Amniotic epithelial cell (primary cell): ENCODE measurements at regions not wholly inside any gene's neighbourhood (a gene's known extent, or its start where the extent isn't known, plus 50 kb on each side); places are given as distances from the start of the nearest gene placed in this dataset.

Source experiments
- DNase-seq: peaks from one replicate; pipeline ENCODE4 v3.0.0-alpha.2; 2010; ENCODE audit warnings: low read depth

DNA sequence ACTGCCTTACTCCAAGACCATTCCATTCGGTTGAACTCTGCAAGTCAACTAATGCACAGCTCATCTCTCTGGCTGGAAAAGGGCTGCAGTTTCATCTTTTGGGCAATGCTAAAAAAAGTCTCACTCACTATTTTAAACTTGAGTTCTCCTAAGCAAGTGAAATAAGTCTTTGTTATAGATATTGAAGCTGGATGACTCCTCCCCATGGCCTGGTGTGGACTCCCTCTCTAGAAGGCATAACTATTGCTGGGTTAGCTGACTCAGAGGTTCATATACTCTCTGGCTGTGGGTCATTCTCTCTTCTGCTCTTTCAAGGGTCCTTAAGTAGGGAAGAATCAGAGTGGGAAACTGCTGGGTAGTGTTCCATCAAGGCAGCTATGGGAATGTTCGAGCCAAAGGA lies 88.0 kb downstream of the XCL2 start:
- DNase-seq = peak; percentile 49

DNA sequence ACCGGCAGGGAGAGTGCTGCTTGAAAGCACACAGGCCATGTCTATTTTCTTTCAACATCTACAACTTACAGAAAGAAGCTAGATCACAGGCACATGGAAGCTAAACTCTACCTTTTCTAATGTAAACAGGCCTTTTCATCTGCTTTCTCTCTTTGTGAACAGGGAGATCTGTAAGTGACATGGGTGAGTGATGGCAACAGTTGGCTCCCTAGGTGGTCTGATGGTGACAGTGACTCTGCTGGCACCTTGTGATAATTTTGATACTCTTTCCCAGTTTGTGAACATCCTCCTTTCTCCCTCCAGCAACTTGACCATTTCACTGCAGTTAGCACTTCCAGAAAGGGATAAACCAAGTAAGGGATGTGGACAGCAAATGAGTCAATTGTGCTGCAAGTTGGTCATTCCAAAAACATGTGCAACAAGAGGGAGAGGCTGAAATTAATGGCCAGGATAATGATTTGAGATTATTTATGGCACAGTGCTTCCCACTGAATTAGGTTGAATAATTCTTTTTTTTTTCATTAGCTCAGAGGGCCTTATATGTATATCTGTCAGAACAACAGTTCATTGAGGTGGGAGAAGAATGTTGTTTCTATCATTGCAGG lies 89.5 kb downstream of the XCL2 start:
- DNase-seq = peak; percentile 94

DNA sequence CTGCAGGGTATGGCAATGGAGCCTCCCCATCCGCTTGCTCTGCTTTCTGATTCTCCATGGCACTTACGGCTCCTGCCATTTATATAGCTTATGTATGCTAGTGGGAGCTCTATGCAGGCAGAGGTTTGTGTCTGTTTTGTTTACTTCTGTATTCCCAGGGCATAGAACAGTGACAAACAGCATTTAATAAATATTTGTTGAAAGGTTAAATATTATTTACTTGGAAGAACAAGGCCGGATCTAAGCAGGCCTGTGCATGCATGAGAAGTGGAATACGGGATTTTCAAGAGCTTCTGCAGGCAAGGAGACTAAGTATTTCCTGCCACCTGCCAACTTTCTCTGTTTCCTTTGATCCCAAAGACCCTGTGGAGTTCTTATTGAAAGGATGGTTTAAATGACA lies 90.7 kb downstream of the XCL2 start:
- DNase-seq = no peak

DNA sequence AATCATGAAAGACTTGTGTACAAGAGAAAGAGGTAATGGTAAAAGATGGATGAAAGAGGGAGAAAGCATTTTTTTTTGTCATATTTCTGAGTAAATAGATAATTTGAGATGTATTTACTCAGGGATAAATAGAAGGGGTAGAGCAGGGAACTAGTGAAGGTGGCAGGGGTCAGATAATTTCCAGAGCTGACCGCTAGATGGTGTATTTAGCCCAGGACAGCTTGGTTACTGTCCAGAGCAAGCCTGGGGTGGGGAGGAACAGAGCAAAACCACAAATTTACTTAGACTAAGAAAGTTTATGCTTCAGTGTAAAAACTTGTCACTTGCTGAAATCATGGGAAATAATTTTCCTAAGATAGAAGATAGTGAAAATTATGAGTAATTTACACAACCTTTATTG lies 91.5 kb downstream of the XCL2 start:
- DNase-seq = peak; percentile 19

DNA sequence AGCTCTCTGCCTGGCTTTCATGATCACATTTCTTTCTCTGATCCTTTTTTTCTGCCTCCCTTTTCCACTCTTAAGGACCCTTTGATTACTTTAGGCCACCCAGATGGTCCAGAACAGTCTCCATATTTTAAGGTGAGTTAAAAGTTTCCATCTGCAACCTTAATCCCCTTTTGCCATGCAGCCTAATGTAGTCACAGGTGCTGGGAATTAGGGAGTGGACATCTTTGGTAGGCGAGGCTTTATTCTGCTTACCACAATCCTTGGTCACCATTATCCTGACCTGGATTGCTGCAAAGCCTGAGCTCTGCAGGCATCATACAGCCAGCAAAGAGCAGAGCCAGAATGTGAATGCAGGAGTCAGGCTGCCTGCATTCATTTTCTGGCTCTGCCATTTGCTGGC lies 95.9 kb downstream of the XCL2 start:
- DNase-seq = no peak

DNA sequence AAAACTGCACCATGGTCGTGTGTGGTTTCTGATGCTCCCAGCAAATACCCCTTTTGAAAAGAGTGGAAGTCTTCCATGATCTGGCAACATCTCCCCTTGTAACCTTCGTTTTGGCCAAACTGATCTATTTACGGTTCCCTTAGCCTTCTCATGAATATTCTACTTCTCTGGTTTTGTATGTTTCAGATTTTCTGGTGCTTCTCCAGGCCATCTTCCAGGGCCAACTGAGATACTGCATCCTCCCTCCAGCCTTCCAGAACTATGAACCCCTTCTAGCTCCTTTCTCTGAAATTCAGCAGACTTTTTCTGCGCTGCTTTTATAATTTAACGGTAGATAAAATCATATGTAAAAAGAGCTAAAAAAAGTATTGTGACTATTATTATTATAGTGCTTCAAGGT lies 97.7 kb downstream of the XCL2 start:
- no peak for DNase-seq

DNA sequence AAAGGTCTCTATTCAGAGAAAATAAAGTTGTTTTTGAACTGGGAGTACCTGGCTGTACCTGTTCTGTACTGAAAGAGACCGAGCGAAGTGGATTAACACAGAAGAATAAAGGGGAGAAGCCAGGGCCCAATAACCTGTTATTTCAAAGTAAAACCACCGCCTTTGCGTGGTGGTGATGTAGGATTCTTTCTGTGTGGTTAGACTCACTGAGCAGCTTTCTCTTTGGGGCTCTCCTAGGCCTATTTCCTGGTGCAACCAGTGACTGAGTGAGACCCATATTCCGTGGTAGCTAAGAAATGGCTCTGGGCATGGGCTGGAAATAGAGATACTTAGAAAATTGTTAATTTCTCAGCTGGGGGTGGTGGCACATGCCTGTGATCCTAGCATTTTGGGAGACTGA lies 99.9 kb downstream of the XCL2 start:
- DNase-seq = no peak

DNA sequence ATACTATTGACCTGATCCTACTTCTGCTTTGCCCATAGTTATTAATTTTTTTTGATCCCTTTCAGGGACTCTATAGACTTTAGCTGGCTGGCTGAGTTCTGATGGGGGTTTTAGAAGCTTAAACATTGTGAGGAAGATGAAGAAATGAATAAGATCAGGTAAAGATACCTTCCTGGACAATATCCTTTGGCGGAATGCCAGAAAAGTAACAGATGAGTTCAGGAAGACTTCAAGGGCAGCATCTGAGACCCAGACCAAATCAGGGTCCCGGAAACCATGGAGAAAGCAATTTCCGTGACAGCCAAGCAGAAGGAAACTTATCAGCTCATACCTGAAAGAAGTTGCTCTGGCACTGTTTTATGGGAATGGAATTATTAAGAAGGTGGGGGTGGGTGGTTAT lies 100.4 kb downstream of the XCL2 start:
- no peak for DNase-seq

DNA sequence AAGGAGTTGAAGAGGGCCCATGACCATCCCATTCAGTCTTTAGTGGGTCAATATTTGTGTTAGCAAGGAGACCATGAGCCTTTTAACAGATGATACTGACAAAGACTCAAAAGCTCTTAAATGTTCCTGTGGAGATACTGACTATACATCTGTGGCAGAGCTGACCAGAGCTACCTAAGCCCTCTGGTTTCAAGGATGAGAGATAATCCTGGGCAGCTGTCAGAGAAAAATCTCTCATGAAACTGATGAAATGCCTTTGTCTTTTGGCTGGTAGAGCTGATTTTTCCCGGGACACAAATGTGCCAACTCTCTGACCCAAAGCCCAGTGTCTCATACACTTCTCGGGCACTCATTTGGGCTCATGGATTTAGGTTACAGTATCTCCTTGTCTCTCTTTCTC lies 100.9 kb downstream of the XCL2 start:
- DNase-seq = no peak

DNA sequence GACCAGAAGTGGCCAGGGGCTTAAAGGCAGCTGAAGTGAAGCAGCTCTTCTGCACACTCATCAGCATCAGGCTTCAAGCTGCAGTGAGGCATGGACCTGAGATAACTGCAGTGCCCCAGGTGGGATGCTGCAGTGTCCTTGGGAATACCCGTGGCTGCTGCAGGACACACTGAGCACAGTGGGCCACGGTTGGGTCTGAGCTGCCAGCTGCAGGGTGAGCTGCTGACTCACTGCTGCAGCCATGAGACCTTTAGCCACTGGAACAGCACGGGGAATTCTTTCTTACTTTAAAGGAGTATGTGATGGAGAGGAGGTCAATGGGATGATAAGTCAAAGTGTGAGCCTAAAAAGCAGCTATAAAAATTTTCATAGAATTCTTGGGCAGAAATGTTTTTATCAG lies 102.1 kb downstream of the XCL2 start:
- peak; percentile 37 for DNase-seq

DNA sequence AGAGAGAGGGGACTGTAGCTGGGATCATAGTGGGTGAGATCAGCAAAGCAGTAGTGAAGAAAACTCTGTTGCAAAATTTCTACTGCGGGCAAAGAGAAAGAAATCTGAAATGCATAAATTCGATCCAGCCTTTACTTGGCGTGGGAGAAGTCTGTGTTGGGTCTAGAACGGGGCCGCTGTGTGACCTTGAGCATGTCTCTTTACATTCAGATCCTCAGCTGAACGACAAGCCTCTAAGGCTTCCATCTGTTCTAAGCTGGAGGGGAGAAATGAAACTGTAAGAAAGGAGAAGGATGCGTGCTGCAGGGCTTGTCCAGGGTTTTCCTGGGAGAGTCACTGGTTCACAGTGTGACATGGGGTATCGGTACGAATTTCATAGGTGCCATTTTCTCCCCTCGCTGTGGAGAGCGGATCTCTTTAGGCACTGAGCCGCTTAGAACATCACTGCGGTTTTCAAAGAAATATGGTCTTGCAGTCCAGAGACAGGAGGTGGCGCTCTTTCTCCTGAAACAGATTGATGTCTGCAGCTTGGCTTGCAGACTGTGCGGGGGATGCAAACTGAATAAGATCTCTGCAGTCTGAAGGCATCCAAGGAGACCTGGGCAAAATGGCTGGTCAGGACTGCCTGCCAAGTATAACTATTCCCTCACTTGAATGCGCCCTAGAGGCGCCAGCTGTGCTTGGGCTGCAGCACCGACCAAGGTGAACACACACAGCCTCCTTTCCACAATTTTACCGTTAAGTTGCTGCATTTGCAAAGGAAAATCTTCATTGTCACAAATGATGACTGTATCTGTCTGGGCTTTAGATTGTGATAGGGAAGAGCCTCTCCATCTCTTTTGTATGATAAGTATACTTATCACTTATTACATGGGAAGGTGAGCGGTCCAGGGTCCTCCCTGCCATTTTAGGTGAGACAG lies 104.1 kb downstream of the XCL2 start:
- peak; percentile 92 for DNase-seq

DNA sequence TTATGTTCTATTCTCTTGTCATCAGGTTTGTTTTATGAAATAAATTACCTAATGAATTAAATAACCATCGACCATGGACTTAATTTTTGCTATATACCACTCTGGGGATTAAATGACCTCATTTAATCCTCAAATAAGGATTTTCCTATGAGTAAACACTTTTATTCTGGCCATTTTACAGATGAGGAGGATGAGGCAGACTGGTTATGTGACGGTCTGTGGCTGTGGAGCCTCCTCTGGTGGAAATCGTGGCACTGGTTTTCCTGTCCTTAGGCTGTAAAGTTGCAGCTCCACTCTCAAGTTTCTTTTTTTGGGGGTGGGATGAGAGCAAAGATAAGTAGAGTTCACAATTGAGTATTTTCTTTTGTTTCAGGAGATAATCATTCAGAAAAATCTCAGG lies 105.2 kb downstream of the XCL2 start:
- no peak for DNase-seq

DNA sequence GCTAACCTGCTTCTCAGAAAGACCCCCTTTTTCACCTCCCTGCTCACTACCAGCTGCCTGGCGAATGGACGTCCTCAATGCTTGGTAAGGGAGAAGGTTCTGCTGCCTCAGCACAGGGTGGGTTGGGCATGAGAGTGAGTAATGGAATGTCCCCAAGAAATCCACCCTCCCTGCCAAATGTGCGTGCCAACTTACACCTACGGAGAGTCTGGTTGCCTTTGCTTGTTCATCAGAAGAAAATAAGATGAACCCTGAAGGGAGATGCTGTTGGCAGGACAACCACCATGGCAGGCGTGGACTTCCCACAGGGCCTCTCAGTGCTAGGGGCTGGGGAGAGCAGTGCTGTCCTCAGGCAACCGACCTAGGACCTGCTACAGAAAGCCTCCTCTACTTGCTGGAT lies 106.0 kb downstream of the XCL2 start:
- DNase-seq = no peak

DNA sequence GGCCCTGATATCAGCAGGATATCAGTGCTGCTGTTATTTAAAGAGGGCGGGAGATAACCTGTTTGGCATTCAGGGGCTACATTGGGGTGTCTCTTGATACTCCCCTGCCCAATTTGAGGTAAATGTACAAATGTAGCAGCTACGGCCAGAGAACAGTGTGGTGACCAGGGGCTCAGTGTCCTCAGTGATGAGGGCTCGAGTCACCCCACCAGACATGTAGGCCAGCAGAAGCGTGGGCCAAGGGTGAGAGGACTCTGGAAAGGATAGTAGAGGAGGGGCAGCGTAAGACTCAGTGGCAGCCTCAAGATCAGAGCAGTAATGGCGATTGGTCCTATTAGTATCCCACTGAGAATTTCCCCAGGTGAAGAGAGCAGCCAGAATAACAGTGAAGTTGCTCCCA lies 108.4 kb downstream of the XCL2 start:
- DNase-seq = no peak

DNA sequence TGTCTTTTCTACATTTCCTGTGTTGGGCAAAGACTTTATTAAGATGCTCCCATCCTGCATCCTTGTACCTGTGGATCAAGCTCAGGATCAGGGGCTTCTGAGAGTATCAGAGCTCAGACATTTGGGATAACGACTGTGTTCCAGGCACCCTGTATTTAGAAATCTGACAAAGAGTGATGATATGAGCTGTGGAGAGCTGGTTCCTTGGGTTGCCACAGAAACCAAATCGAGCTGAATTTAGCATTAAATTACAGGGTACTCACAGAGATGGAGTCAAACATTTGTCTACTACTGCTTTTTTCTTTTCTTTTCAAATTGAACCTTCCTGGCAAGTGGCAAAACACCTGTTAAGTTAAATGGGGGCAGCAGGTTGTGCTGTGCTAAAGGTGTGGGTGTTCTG lies 110.6 kb downstream of the XCL2 start:
- no peak for DNase-seq

DNA sequence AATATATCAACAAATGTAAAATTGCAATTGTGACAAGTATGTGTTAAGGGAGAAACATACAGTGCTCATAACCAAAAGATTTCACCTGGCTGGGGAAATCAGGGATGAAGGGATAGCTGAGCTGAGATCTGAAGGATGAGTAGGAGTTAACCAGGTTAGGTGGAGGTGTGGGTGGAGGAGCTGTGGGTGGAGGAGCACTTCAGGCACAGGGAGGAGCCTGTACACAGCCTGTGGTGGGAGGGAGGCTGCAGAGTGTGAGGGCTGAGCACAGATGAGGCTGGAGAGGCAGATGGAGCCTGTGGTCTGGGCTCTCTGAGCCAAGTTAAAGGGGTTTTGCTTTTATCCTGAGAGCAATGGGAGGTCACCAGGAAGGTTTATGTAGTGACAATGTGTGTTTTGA lies 111.9 kb downstream of the XCL2 start:
- DNase-seq = no peak

DNA sequence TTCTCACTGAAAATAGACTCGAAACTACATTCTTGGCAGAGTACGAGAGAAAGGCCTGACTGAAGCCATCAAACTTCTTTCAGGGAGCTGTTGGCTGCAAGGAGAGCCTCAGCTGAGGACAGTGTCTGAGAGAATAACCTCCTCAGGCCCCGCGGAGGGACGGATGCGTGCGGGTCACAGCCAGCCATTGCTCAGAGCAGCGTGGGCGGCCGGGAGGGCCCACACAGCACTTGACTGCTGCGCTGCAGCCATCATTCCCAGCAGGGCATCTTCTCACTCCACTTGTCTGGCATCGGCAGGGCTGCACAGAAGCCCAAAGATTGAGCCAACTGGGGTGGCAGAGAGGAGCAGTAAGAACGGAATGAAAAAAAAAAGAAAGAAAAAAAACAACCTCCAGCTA lies 113.5 kb downstream of the XCL2 start:
- no peak for DNase-seq

DNA sequence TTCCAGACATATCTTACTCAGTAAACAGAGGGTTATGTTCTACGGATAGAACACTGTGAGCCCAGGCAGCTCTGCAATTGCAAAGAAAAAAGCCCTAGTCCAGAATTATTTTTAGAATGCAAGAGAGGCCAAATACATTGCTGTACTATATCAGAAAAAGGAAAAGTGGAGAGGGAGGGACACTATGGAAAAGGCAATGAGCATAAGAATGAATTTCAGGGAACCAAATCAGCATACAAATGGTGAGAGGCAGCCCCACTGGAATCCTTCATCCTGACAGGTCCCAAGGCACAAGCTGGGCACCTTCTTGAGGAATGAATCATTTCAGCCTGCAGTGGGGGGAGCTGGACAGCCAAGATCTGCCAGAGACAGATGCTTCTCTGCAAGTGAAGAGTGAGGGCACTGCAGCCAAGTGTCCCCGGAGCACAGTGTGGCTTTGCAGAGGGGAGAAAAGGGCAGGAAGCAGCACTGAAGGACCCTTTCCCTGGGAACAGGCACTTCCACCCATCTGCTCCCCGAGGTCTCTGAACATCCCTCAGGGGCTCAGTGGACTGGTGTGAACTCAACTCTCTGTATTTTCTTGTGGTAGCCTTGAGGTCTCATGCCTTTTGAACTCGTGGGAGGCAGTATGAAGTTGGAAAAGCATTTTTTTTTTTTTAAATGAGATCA lies 115.6 kb downstream of the XCL2 start:
- peak; percentile 75 for DNase-seq

DNA sequence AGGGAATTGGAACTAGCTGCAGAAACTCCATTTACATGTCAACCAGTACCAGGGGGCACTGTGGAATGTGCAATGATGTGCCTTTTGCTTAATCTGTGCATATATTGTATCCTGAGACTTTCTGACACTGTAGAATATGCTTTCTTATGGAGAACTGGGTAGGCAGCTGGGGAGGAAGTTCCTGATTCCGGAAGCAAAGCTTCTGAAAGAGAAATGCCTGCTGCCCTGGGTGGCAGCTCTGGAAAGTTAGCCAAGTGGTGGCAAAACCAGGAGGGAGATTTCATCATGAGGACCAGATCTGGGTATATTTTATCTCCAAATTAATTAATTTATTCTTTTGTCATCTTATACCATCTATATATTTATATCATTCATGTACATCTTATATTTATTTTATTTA lies 116.7 kb downstream of the XCL2 start:
- DNase-seq = no peak

DNA sequence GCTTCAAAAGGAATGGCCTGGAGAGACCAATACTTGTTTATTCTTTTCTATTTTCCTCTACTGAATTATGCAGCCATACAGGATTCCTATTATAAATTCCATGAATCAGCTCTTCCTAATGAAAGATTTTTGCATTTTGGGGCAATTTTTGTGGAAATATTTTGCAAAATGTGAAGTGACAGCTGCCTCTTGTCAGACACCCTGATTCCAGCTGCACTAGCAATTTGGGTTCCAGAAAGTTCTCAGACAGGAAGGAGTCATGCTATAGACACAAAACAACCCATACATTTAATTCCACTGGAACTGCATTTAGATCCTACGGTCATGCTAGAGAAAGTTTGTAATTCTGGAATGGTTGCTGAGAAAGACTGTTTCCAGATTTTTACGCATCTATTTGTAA lies 119.5 kb downstream of the XCL2 start:
- no peak for DNase-seq

DNA sequence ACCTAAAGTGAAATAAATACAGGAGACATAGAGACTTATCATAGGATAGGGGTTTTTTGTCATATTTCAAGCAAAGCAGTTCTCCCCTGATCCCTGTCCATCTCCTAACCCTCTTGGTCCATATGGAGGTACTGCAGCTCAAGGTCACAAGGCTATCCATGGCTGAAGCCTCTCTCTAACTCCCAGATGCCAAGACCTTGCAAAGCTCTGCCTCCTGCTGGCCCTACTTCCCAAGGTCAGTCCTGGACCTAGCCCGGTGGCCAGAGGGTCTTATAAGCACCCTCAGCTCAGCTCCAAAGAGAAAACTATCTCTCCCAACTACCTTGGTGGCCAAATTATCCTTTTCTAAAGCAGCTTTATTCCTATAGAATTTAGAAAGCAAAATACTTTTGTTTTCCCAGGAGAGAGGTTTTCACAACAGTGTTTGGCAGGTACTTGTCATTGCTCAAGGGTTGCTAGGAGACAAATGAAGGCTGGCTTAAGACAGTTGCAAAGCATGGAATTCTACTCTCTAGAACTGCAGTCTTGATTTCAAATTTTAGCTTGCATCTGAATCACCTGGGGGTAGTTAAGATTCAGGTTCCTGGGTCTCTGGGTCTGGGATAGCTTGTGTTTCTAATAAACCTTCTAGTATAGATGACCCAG lies 121.5 kb downstream of the XCL2 start:
- peak; percentile 35 for DNase-seq

DNA sequence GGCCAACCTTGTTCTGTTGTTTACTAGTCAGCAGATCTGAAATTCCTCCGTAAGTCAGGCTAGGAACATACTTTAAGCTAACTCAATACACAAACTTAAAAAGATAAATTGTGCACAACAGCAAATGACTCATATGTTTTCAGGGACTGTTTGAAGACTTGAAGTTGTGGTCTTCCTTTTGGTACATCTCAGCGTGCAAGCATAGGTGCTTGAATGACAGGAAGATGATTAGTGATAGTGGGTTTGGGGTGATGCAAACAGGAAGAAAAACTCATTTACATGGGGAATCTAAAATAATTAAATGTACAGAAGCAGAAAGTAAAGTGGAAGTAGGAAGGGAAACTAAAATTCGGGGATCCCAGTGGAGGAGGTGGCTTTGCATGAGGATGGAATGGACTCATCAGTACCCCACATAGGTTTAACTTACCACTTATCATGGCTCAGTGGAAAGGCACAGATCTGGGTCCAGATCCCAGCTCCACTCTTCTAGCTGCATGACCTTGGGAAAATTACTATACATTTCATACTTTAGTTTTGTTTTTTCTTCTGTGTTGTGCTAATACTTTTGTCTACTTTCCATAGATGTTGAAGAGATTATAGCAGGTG lies 122.3 kb downstream of the XCL2 start:
- DNase-seq = peak; percentile 92
